A549 (cell line): ENCODE measurements at regions not wholly inside any gene's neighbourhood (a gene's known extent, or its start where the extent isn't known, plus 50 kb on each side); places are given as distances from the start of the nearest gene placed in this dataset.

ENCODE experiments used
- ATAC-seq, 2 experiments: fragments of 200-7000 bp in 1 of 2; fragments of >200 bp in 1 of 2; cut with Nextera tagmentation in 1 of 2; cut with Tn5 transposase in 1 of 2; 3 replicates each; pipeline versions ENCODE4 v1.8.0 to v1.9.1; 2018 to 2020; ENCODE audit warnings: mild to moderate bottlenecking in 1 of 2, moderate library complexity in 1 of 2
- CTCF ChIA-PET: fragments of 300-600 bp; sonication (Branson Sonifier 250); formaldehyde crosslinking; extraction: SDS; loops from one replicate; lab custom pipeline; 2021; ENCODE audit warnings: antibody characterized with exemption, inconsistent platforms; lab: Yijun Ruan, JAX
- POLR2A ChIA-PET: fragments of 350-600 bp; formaldehyde crosslinking; extraction: SDS; loops from one replicate; lab custom pipeline; 2021; ENCODE audit warnings: antibody characterized with exemption, inconsistent platforms; lab: Yijun Ruan, JAX
- DNase-seq, 2 experiments: peaks; one replicate each; pipeline versions ENCODE4 v3.0.0 to v3.0.0-alpha.2; 2011 to 2016; ENCODE audit warnings: low read depth in 1 of 2, low spot score in 1 of 2
- FAIRE-seq: peaks from 2 replicates; lab custom pipeline; 2011; peaks lifted over from hg19 to GRCh38; lab: Jason Lieb, UNC
- H3K27ac ChIP-seq, 2 experiments: fragments of >200 bp; sonication (Bioruptor Twin); formaldehyde crosslinking; 3 replicates each; pipeline ENCODE4 v1.5.1; 2016 to 2017
- H3K4me1 ChIP-seq: fragments of >200 bp; sonication (Bioruptor Twin); formaldehyde crosslinking; 3 replicates; pipeline ENCODE4 v1.6.1; 2016
- H3K4me2 ChIP-seq: fragments of >200 bp; sonication (Bioruptor Twin); formaldehyde crosslinking; 3 replicates; pipeline ENCODE4 v1.6.1; 2016
- H3K4me3 ChIP-seq: fragments of >200 bp; sonication (Bioruptor Twin); formaldehyde crosslinking; 3 replicates; pipeline ENCODE4 v1.5.1; 2016
- H3K9me3 ChIP-seq: fragments of >200 bp; sonication (Bioruptor Twin); formaldehyde crosslinking; 3 replicates; pipeline ENCODE4 v1.6.1; 2016
- BCL3 ChIP-seq: fragments of >200 bp; sonication (Bioruptor Twin); formaldehyde crosslinking; IDR thresholded peaks from 3 replicates; pipeline ENCODE4 v1.6.1; 2016
- CBX2 ChIP-seq: fragments of 200-600 bp; sonication (generic); IDR thresholded peaks from 2 replicates; pipeline ENCODE4 v1.6.1; 2016; ENCODE audit warnings: low read depth, mild to moderate bottlenecking, borderline replicate concordance
- CBX8 ChIP-seq: fragments of 200-600 bp; sonication (generic); IDR thresholded peaks from 2 replicates; pipeline ENCODE4 v1.6.1; 2016
- CHD2 ChIP-seq: fragments of 150-350 bp; IDR thresholded peaks from 2 replicates; pipeline ENCODE4 v1.6.1; 2014; ENCODE audit warnings: low read length; ENCODE audit not compliant: partially characterized antibody
- EHMT2 ChIP-seq: fragments of 200-600 bp; sonication (generic); IDR thresholded peaks from 2 replicates; pipeline ENCODE4 v1.6.1; 2016; ENCODE audit warnings: antibody characterized with exemption, low read depth, mild to moderate bottlenecking, moderate library complexity
- FOSL2 ChIP-seq, 2 experiments: fragments of 450-650 bp in 1 of 2; fragments of >200 bp in 1 of 2; sonication (Bioruptor Twin) in 1 of 2; formaldehyde crosslinking; IDR thresholded peaks; 2 replicates each; pipeline versions ENCODE4 v1.5.0 to v1.6.1; 2016 to 2020; ENCODE audit warnings: mild to moderate bottlenecking in 1 of 2, moderate library complexity in 1 of 2
- HEYL ChIP-seq: fragments of 250-450 bp; sonication (Bioruptor Pico); IDR thresholded peaks from 2 replicates; pipeline ENCODE4 v1.8.0; 2021; ENCODE audit warnings: mild to moderate bottlenecking, moderate library complexity
- HOXB5 ChIP-seq: fragments of 250-450 bp; sonication (Bioruptor Pico); IDR thresholded peaks from 2 replicates; pipeline ENCODE4 v1.5.0; 2020; ENCODE audit warnings: mild to moderate bottlenecking, moderate library complexity
- JUN ChIP-seq, 2 experiments: fragments of >200 bp; sonication (Bioruptor Twin); formaldehyde crosslinking; IDR thresholded peaks; 2 replicates in 1 of 2; 3 replicates in 1 of 2; pipeline ENCODE4 v1.6.1; 2016 to 2017
- KDM5A ChIP-seq: fragments of 200-600 bp; sonication (generic); IDR thresholded peaks from 2 replicates; pipeline ENCODE4 v1.6.1; 2016; ENCODE audit warnings: antibody characterized with exemption, mild to moderate bottlenecking
- NFE2L2 ChIP-seq: fragments of 150-350 bp; conservative IDR thresholded peaks from 2 replicates; pipeline ENCODE4 v1.6.1; 2014; ENCODE audit warnings: low read length
- NPAS2 ChIP-seq: fragments of 250-450 bp; sonication (Bioruptor Pico); IDR thresholded peaks from 2 replicates; pipeline ENCODE4 v1.8.0; 2022; ENCODE audit warnings: mild to moderate bottlenecking, moderate library complexity, borderline replicate concordance
- NR3C1 ChIP-seq: fragments of >200 bp; sonication (Bioruptor Twin); formaldehyde crosslinking; IDR thresholded peaks from 3 replicates; pipeline ENCODE4 v1.6.1; 2017
- REST ChIP-seq: fragments of 200-600 bp; sonication (generic); IDR thresholded peaks from 2 replicates; pipeline ENCODE4 v1.6.1; 2016; ENCODE audit warnings: antibody characterized with exemption, mild to moderate bottlenecking, moderate library complexity
- TP53 ChIP-seq: fragments of 250-450 bp; sonication (Bioruptor Pico); IDR thresholded peaks from 2 replicates; pipeline ENCODE4 v1.5.0; 2021; ENCODE audit warnings: mild to moderate bottlenecking, moderate library complexity
- ZSCAN20 ChIP-seq: fragments of 250-450 bp; sonication (Bioruptor Pico); IDR thresholded peaks from 2 replicates; pipeline ENCODE4 v1.8.0; 2022; ENCODE audit warnings: mild to moderate bottlenecking, moderate library complexity
- WGBS: methylation state at CpG from one replicate; pipeline ENCODE4 v1.1.6; 2017; ENCODE audit errors: missing lambda C conversion rate; 5-methylcytosine and 5-hydroxymethylcytosine counted together
- TF ChIP-seq, protein P1 (sequence below): fragments of 450-650 bp; IDR thresholded peaks from 2 replicates; pipeline ENCODE4 v1.6.1; 2014; ENCODE audit warnings: antibody characterized with exemption
- TF ChIP-seq, protein P2 (sequence below): fragments of 250-450 bp; sonication (Bioruptor Pico); IDR thresholded peaks from 2 replicates; pipeline ENCODE4 v1.5.0; 2021; ENCODE audit warnings: mild to moderate bottlenecking, moderate library complexity, borderline replicate concordance
- TF ChIP-seq, protein P3 (sequence below): IDR thresholded peaks from 2 replicates; pipeline ENCODE4 v1.6.1; 2012

DNA sequence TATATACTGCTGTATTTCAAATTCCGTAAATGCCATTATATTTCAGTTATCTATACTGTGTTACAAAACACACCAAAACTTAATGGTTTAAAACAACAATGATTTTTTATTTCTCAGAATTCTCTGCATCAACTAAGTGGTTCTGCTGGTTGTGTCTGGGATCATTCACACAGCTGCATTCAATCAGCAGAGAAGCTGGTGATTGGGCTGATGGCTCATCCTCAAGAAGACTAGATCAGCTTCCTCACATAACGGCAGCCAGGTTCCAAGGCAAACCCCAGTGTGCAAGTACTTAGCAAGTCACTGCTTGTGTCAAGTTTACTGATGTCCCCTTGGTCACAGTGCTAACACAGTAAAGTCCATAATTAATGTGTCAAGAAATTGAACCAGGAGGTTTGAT is 86.3 kb upstream of the VANGL1 start:
- Histone ChIP-seq H3K4me3 (no peak overlapping the region), H3K4me1 (no peaks in the 10 kb centered on the region), H3K9me3 (no peaks in the 10 kb centered on the region), H3K4me2 (no peak overlapping the region), H3K27ac (no peak overlapping the region)
- ChIA-PET POLR2A (no interaction called here), CTCF (no interaction called here)
- 39% methylated on average over 2 of the region's 2 CpGs for WGBS
- TF ChIP-seq KDM5A (no peak), BCL3 (no peak), CBX8 (no peak), HOXB5 (CRISPR knock-in tag) (no peak)
- TF ChIP-seq, protein P1, sequence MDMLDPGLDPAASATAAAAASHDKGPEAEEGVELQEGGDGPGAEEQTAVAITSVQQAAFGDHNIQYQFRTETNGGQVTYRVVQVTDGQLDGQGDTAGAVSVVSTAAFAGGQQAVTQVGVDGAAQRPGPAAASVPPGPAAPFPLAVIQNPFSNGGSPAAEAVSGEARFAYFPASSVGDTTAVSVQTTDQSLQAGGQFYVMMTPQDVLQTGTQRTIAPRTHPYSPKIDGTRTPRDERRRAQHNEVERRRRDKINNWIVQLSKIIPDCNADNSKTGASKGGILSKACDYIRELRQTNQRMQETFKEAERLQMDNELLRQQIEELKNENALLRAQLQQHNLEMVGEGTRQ, result no peak
- FAIRE-seq (no peak), DNase-seq (no peak), ATAC-seq (no peak)

- CTCF ChIA-PET, result interaction anchor here (3.3 kb wide), 1 partner anchor 48 kb away, joined by 17 read pairs; no protein-coding TSS in a partner anchor
- TF ChIP-seq BCL3 (no peak), CHD2 (no peak), TP53 (CRISPR knock-in tag) (no peak), REST (no peak), NFE2L2 (no peak), FOSL2 (IDR thresholded peaks at IDR 0.05) (no peak), FOSL2 (CRISPR knock-in tag; IDR thresholded peaks at IDR 0.05) (no peak), HEYL (CRISPR knock-in tag) (no peak), JUN (IDR thresholded peaks at IDR 0.05) (no peak), KDM5A (no peak), NPAS2 (CRISPR knock-in tag) (no peak), ZSCAN20 (CRISPR knock-in tag) (no peak), HOXB5 (CRISPR knock-in tag) (no peak), NR3C1 (no peak), CBX2 (no peak), EHMT2 (no peak)
- TF ChIP-seq, protein P2, sequence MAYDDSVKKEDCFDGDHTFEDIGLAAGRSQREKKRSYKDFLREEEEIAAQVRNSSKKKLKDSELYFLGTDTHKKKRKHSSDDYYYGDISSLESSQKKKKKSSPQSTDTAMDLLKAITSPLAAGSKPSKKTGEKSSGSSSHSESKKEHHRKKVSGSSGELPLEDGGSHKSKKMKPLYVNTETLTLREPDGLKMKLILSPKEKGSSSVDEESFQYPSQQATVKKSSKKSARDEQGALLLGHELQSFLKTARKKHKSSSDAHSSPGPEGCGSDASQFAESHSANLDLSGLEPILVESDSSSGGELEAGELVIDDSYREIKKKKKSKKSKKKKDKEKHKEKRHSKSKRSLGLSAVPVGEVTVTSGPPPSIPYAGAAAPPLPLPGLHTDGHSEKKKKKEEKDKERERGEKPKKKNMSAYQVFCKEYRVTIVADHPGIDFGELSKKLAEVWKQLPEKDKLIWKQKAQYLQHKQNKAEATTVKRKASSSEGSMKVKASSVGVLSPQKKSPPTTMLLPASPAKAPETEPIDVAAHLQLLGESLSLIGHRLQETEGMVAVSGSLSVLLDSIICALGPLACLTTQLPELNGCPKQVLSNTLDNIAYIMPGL (CRISPR knock-in tag), result no peak
- TF ChIP-seq, protein P1, result no peak
- TF ChIP-seq, protein P3, sequence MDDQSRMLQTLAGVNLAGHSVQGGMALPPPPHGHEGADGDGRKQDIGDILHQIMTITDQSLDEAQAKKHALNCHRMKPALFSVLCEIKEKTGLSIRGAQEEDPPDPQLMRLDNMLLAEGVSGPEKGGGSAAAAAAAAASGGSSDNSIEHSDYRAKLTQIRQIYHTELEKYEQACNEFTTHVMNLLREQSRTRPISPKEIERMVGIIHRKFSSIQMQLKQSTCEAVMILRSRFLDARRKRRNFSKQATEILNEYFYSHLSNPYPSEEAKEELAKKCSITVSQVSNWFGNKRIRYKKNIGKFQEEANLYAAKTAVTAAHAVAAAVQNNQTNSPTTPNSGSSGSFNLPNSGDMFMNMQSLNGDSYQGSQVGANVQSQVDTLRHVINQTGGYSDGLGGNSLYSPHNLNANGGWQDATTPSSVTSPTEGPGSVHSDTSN, result no peak
- TF ChIP-seq, all 56 proteins: peak for 0
- FAIRE-seq (no peak), ATAC-seq (no peak), DNase-seq (no peak)
- H3K4me2 ChIP-seq, result no peak overlapping the region
- POLR2A ChIA-PET, result no interaction called here
- no peaks in the 10 kb centered on the region for H3K9me3 ChIP-seq
- 79% methylated on average over 6 of the region's 6 CpGs for WGBS
- no peak overlapping the region for H3K27ac ChIP-seq
- H3K4me3 ChIP-seq, result no peak overlapping the region
- peaks cover 19% of the 10 kb centered on the region for H3K4me1 ChIP-seq
Observed at GRCh38 chr1:115547696-115548095, 94.1 kb upstream of the VANGL1 start.
